Tongue (tissue), 1 donor: ENCODE measurements at regions not wholly inside any gene's neighbourhood (a gene's known extent, or its start where the extent isn't known, plus 50 kb on each side); places are given as distances from the start of the nearest gene placed in this dataset.
A peak's percentile ranks its signal among the peaks of the same experiment; 100 is the strongest.

Experiments
- DNase-seq: peaks from one replicate; pipeline ENCODE4 v3.0.0-alpha.2; 2015

DNA sequence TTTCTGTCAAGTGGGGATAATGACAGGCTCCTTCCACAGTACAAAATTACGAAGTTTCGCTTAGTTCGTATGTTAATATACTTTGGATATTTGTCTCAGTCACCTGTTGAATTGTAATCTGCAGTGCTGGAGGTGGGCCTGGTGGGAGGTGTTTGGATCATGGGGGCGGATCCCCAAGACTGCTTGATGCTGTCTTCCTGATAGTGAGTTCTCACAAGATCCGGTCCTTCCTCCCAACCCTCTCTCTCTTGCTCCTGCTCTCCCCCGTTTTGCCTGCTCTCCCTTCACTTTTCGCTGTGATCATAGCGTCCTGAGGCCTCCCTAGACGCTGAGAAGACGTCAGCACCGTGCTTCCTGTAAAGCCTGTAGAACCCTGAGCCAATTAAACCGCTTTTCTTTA lies 97.1 kb upstream of the EPB41L3 start:
- DNase-seq, result no peak

DNA sequence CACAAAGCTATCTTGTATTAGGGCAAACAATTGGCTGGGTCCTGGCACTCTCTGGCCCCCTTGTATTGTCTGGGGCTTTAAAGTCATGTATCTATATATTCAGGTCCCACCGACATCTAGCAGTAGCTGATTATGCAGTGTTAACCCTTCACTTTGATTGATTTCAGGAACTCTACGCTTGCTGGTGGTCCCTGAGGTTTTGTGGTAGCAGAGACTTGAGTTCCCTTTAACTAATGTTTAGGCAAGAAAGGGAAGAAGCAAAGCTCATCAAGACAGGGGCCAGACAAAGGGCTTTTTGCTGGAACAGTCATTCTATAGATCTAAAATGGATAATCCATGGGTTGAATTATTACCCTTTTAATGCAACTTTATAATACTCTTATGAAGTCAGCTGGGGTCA lies 95.3 kb upstream of the EPB41L3 start:
- no peak for DNase-seq

DNA sequence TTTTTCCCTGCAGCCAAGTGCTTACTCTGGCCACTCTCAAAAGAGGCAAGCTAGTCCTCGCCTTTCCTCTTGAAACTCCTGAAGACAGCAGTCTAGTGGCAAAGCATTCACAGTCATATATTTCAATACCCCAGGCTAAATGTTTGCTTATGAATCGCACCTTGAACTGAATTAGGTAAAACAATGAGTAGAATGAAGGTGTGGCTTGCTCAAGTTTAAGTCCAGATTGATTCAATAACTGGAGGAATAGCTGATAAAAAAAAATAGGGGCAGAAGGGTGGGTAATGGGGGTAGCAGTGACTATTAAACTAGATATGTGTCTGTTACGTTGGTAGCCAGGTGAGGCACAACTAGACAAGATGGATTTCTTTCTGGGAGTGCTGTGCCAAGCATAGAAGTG lies 88.2 kb upstream of the EPB41L3 start:
- no peak for DNase-seq

DNA sequence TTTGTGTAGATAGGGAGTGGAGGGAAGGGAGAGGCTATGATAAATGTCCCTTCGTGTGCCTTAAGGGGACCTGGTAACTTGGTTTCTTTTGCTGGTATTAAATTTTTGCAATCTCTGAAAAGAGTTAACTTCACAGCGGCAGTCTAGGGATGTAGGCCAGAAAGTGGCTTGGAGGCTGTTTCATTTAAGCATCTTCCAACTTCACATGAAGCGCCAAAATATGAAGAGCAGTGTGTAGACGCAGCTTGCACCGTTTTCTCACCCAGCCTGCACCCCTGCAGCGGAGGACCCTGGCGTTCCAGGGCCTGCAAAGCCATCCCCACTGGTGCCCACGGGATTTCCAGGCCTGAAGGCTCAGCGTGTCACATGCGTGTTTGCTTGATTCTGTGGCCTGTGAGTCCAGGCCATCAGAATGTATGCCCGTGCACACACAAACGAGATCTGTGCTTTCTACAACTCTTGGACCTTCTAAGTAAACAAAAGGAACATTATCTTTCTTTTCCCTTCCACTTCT lies 87.2 kb upstream of the EPB41L3 start:
- no peak for DNase-seq

DNA sequence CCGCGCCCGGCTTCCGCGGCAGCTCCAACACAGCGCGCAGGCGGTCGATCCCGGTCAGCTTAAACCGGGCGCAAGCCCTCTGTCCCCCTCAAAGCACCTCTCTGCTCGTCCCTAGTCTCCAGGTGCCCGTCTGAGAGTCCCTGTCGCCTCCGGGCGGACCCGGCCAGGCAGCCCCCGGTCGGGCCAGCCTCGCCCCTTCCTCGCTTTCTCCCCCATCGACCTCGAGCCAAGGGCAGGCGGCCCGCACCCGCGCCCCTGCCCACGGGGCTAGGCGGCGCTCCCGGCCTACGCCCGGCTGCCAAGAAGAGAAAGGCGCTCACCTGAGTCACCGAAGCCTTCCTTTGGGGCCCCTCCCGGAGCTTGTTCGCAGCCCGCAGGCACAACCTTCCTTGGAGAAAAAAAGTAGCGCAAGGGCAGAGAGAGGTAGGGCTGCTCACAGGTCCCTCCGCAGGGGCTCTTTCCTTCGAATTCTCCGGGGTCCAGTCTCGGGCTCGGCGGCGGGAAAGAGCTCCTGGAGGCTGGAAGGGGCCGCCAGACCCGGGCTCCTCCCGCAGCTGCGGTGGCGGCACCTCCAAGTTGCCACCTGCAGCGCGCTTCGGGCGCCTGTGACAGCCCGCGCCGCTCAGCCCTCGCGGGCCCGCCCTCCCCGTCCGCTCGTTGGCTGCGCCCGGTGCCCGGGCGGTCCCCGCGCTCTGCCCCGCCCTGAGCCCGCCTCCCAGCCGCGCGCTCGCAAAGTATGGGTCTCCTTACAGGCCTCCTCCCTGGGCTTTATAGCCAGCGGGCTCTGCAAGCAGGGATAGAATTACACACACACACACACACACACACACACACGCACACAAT lies 86.5 kb upstream of the EPB41L3 start:
- DNase-seq, result peak; percentile 86

DNA sequence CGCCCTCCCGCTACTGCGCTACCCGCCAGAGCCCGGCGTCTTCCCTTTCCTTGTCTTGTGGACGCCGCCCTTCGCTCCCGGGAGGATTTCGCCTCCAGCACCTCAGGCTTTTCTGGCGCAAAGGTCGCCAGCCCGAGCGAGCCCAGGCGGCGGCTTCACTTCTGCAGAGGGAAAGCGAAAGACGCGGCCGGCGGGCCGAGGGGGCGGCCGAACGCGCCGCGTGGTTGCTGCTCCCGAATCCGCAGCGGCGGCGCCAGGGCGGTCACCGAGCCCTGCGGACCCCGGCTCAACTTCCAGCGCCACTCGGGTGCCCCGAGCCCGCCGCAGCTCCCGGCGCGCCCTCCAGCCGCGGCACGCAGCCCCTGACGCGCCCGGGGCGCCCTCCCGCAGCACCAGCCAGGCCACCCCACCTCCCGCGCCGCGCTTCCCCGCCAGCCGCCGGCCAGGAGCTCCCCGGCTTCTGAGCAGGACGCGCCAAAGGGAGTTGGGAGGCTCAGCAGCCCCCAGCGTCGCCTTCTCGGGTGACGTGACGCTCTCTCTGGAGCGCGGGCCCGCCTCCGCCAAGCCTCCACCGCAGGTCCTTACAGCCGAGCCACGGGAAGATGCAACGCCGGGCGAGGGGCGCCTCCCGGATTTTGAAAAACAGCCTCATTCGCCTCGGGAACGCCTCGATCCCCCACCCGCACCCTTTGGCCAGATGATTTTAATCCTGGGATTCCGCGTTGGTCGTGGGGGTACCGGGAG lies 84.9 kb upstream of the EPB41L3 start:
- DNase-seq, result peak; percentile 34

DNA sequence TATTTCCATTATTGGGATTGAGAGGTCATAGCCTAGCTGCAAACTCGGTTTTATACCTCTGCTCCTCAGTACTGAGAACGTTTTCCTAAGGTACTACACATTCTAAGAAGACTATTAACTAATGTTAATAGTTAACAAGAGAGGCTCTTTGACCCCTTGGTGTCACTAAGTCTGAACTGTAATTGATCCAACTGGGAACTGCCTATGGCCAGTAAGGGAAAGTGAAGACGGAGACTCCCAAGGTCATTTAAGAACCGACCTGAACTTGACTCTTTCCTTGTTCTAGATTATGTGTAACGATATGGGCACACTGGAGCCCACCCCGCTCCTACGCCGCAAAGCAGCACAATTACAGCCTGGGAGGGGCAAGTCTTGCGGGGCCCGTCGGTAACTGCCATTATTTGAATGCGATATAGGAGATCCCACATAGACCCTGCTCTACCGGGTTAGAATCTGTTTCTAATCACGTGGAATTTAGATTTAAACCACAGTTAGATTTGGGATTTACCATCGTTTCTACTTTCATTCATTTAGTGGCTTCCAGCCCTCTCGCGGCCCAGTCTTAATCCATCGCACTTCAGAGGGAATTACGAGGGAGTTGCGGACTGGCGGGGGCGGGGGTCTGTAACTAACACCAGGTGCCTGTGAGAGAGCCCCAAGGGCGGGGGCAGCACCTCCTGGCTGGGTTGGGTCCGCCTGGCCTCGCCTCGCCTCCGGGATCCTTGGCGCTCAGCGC lies 84.1 kb upstream of the EPB41L3 start:
- no peak for DNase-seq

DNA sequence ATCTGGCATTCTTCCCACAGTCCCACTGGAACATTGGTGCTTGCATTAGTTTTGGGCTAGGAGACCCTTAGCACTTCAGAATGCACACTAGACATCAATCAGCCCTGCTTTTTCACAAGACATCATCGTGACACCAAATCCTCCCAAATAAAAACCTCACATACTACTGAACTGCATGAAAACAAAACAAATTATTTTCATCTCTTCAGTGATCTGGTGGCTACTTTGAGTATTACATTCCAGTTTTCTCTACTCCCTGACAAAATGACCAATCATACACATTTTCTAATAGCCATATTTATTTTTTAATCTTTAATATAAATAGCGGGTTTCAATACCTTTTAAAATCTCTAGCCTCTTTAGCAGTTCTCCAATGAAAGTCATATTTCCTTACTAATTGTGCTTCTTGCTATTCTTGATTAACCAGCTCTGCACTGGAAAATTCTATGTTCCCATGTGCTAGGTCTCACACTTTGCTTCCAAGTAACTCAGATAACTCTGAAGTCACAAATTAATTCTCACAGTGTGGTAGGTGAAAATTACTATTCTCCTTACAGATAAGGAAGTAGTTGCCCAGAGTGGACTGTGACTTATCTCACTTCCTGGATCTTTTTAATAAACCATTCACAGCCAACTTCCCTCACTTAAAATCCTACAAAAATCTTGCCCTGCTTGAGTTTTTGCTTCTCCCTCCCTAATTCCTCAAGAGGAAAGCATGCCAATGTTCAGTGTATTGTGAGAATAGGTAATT lies 82.5 kb upstream of the EPB41L3 start:
- no peak for DNase-seq

DNA sequence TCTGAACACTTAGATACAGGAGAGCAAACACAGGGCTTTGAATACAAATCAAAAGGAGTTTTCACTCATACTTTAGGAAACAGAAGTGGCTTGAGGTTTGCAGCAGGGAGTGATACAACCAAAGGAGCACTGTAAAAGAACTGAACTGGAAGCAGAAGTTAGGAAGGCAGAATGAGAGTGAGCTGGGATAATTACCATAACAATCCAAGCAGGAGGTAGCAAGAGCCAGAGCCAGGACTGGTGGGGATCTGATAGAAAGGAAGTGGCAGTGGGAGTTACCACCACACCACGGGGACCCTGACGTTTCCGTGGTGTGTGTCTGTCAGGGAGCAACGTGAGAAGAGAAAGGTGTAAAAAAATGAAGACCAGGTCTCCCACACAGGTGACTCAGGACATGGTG lies 81.3 kb upstream of the EPB41L3 start:
- DNase-seq, result no peak

DNA sequence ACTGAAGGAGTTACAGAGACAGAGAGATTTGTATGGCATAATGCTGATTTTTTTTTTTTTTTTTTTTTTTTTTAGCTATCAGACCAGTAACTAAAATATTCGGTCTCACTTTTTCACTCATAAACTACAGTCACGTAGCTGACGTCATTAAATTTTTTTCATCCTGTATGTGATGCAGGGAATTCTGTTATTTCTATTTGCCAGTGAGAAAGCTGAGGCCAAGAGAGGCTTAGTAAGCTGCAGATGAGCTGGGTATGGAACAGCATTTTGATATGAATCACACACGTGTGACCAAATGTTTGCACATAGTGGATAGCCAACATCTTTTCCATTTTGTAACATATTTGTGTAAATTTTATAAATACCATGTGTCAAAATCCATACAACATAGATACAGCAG lies 79.1 kb upstream of the EPB41L3 start:
- no peak for DNase-seq

DNA sequence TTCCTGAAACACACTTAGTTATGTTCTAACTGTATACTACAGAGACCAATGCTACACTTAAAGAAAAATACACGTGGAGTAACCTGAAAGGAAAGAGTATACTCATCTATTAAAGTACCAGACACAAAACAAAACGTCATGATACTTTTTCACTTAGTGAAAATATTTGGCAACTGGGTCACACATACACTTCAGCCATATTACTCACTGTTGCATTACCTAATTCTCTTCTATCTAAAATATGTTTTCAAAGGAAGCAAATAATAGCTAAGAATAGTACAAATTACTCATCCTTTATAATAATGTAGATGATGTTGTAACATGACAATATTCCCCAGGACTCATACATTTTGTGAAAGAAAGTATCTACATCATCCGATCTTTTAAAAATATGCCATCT lies 76.5 kb upstream of the EPB41L3 start:
- DNase-seq, result no peak

DNA sequence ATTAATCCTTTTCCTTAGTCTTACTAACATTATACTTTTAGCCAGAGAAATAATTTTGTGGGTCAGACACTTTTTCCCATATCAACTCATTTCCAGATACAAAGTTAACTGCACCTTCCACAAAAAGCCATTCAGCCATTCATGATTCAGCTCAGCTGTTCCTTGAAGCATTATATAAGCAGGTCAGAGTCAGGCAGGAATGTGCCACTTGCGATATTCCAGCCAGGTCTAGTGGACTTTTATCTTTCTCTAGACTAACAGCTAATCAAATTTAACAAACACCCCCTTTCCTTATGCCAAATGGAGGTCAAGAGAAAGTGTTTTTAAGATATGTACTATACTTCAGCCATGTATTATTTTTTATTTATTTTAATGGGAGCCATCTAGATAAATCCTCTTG lies 75.6 kb upstream of the EPB41L3 start:
- DNase-seq, result no peak

DNA sequence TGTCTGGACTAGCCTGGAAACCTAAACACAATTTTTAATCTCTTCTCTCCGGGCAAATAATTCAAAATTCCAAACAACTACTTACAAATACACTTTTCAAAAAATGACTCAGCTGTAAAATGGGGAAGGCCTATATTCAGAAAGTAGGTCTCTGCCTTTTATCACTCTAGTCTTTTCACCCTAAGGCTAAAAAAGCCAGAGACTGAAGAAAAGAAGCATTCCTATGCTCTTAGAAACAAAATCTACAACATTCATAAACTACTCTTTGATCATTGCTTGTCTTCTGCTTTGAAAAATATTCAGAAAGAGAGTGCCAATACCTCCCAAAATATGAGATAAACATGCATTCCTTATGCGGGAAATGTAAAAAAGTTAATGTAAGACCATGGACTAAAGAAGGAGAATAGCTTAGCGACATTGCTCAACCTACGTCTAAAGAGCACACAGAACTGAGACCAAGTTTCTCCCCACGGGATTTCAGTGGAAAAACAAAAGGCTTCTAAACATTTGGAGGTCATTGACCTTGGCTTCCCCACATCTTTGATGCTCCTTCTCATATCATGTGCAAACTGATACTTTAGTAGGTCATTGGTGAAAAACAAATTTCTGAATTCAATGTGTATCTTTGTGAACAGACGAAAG lies 74.4 kb upstream of the EPB41L3 start:
- DNase-seq, result no peak

DNA sequence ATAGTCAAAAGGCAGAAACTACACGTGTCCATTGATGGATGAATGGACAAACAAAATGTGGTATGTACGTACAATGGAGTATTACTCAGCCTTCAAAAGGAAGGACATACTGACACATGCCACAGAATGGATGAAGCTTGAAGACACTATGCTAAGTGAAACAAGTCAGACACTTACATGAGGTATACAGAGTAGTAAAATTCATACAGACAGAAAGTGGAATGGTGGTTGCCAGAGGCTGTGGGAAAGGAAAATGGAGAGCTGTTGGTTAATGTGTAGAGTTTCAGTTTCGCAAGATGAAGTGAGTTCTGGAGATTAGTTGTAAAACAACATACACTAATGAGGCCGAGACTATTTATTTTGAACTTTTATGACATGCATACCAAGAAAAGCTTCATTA lies 67.4 kb upstream of the EPB41L3 start:
- DNase-seq, result no peak

DNA sequence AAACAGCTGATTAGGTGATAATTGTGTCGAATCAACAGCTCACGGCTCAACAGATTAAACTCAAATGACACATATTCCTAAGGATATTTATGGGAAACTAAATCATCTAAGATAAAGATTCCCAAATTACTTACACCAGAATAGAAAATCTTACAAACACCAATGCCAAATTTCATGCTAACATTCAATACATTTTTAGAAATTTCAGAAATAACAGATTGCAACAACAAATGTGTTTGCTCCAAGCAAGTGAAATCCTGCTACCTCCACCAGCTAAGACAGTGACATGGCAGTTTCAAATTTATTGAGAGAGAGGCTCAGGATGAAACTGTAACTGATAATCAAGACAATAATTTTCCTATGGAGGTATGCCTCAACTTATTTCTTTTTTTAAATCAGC lies 65.0 kb upstream of the EPB41L3 start:
- no peak for DNase-seq

DNA sequence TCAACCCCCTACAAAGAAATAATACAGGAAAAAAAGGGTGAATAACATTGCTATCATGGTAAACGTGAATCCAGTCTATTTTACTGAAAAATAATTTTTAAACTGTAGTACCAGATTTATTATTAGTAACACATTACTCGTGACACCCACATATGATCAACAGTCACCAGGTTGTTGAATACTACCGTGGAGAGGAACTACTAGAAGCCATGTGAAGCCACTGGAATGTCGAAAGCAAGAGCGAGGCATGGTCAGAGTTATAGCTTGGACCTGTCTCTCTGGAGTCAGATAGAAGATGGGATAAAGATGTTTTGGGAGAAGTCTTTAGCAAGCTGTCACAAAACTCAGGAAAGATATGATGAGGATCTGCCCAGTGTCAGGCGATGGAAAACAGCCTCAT lies 63.2 kb upstream of the EPB41L3 start:
- no peak for DNase-seq

DNA sequence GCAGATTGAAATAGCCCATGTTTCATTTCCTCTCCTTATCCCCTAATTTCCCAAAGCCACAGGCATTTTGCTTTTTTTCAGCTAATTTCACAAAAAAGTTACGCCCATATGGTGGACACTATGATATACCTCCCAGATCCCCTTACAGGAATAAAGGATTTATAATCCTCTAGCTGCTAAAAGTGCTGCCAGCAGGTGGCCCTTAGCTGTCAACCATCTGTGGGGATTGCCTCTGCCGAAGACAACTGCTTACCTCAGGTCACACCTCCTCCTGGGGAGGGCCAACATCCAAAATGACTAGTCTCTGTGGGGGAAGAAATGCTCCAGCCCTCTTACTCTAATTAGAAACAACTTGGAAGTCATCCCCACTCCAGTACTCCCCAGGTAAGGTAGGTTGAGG lies 61.0 kb upstream of the EPB41L3 start:
- no peak for DNase-seq

DNA sequence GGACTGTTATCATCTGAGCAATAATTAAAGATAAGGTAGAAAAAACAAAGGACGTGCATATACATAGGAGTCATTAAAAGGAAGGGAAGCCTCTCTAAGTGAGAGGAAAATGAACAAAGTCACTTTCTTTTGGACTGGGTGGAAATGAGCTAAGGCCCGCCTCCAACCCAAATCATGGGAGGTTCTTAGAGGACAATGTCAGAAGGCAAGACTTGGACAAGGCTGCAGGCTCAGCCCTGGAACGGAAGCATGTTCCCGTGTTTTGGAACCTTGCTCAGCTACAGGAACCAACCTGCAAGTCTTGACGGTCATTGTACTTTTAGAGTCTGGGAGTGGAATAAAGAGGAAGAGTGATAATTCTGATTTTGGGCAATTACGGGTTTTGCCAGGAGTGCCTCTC lies 59.4 kb upstream of the EPB41L3 start:
- DNase-seq, result no peak

DNA sequence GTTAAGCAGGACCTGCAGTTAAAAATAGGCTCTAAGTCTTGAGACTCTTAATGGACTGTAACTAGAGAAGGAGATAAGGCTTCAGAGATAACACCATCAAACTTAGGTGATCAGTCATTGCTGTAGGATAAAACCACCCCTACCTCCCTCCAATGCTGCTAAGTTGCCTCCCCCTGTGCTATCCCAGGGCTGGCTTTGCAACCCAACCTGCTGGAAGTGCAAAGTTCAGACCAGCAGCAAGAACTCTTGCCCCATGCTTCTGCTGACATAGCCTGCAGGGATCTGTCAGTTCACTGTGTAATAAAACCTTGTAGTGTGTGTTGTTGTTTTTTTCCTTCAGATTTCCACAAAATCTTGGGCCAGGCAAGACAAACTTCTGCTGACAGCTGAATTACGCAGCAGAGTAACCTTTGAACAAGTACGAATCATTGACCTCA lies 57.4 kb upstream of the EPB41L3 start:
- no peak for DNase-seq

DNA sequence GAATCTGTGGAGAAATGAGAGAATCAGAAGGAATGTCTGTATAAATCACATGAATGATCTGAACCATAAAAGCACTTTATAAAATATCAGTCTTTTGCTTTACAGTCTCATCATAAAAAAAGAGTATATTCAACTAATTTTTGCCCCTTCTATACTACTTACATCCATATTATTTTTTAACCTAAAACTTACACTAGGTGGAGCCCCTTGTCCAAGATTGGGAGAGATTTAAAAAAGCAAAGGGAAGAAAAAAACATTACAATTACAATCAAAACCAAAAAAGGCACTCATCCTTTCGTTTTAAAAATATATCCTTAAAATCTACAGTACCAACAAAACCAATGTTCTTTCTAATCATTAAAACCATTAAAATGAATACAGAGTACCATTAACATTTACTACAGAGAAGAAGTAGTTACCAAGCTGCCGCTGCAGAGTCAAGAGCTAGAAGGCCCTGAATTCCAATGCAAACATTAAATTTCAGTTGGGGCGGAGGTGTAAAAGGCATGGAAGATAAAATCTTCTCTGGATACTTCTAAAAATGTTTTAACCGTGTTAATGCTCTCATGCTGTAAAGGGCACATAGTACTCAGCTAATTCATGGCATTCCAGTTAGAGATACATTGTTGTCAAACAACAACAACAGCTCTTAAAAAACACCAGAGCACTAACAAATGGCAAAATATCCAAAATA lies 56.7 kb upstream of the EPB41L3 start:
- peak; percentile 66 for DNase-seq

DNA sequence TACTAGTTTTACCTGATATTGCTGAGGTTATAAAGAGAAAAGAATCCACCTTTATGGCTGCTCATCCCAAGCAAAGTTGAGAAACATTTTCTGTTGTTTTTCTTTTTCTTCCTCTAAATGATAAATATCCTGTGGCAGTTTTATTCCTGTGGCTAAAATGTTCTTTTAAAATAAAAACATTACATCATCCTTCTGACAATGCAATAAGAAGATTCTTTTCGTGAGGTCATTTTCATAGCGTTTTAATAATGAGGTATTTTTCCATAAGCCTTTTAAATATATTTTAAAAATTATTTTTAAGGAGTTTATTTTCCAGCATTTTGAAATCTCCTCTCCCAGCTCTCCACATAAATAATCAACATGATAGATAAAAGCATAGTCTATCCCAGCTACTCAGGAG lies 52.8 kb upstream of the EPB41L3 start:
- no peak for DNase-seq
